T-cell (primary cell): ENCODE measurements at regions not wholly inside any gene's neighbourhood (a gene's known extent, or its start where the extent isn't known, plus 50 kb on each side); places are given as distances from the start of the nearest gene placed in this dataset.

Experiments
- ATAC-seq, 4 experiments: fragments of 200-7000 bp in 3 of 4; fragments of 150-1000 bp in 1 of 4; cut with Tn5 transposase; replicated peaks in 1 of 4; 1 replicate in 3 of 4; 2 replicates in 1 of 4; pipeline ENCODE4 v1.10.0; 2021; ENCODE audit warnings: moderate library complexity in 3 of 4, mild to moderate bottlenecking in 2 of 4, moderate number of reproducible peaks in 1 of 4
- CTCF ChIA-PET, 2 donors: fragments of 300-600 bp; sonication (Branson Sonifier 250); formaldehyde crosslinking; loops; one replicate each; lab custom pipeline; 2022; ENCODE audit warnings: antibody characterized with exemption in 2 of 2; lab: Charles Lee
- POLR2A ChIA-PET, 2 donors: fragments of 300-600 bp; sonication (Branson Sonifier 250); formaldehyde crosslinking; loops; one replicate each; lab custom pipeline; 2022; ENCODE audit warnings: antibody characterized with exemption in 2 of 2; lab: Charles Lee
- DNase-seq, 35 experiments: peaks; one replicate each; pipeline versions ENCODE4 v3.0.0 to v3.0.0-alpha.2; 2013 to 2023
- H3K27ac ChIP-seq: one replicate; pipeline ENCODE4 v1.5.1; 2013; ENCODE audit warnings: low read length
- H3K27me3 ChIP-seq, 2 experiments: replicated peaks in 1 of 2; 1 replicate in 1 of 2; 2 replicates in 1 of 2; pipeline versions ENCODE4 v1.6.1 to v1.7.0; 2013; ENCODE audit warnings: low read length in 1 of 2, mixed read lengths in 1 of 2; ENCODE audit not compliant: control insufficient read depth in 2 of 2, insufficient read depth in 2 of 2; ENCODE audit errors: extremely low read depth in 1 of 2
- H3K36me3 ChIP-seq, 2 donors: 1 replicate in 1 of 2; 2 replicates in 1 of 2; pipeline versions ENCODE4 v1.6.1 to v1.7.0; 2013; ENCODE audit warnings: low read length in 1 of 2; ENCODE audit not compliant: control insufficient read depth in 2 of 2, insufficient read depth in 1 of 2; ENCODE audit errors: extremely low read depth in 1 of 2
- H3K4me1 ChIP-seq, 2 experiments: 1 replicate in 1 of 2; 2 replicates in 1 of 2; pipeline versions ENCODE4 v1.6.1 to v1.7.0; 2013; ENCODE audit warnings: low read length in 2 of 2, mixed read lengths in 1 of 2; ENCODE audit not compliant: insufficient read depth in 2 of 2, control insufficient read depth in 1 of 2; ENCODE audit errors: extremely low read depth in 1 of 2
- H3K4me3 ChIP-seq, 2 donors: 1 replicate in 1 of 2; 2 replicates in 1 of 2; pipeline versions ENCODE4 v1.5.1 to v1.7.0; 2013; ENCODE audit warnings: mild to moderate bottlenecking in 2 of 2, low read length in 1 of 2, moderate library complexity in 1 of 2; ENCODE audit not compliant: control insufficient read depth in 1 of 2; ENCODE audit errors: extremely low read depth in 1 of 2
- H3K9me3 ChIP-seq: 2 replicates; pipeline ENCODE4 v1.7.0; 2013
- H3K27ac Mint-ChIP-seq, 2 donors: one replicate each; pipeline ENCODE4 v1.8.0; 2020 to 2021; ENCODE audit warnings: mild to moderate bottlenecking in 2 of 2, mixed read lengths in 2 of 2
- H3K27me3 Mint-ChIP-seq, 2 donors: one replicate each; pipeline ENCODE4 v1.8.0; 2021 to 2022; ENCODE audit warnings: mixed read lengths in 2 of 2
- H3K36me3 Mint-ChIP-seq: one replicate; pipeline ENCODE4 v1.8.0; 2021; ENCODE audit warnings: mixed read lengths
- H3K4me1 Mint-ChIP-seq, 3 donors: one replicate each; pipeline ENCODE4 v1.8.0; 2020 to 2022; ENCODE audit warnings: mixed read lengths in 3 of 3, mild to moderate bottlenecking in 1 of 3
- H3K4me3 Mint-ChIP-seq, 3 donors: one replicate each; pipeline ENCODE4 v1.8.0; 2020 to 2022; ENCODE audit warnings: mild to moderate bottlenecking in 3 of 3, mixed read lengths in 3 of 3, moderate library complexity in 3 of 3
- H3K9me3 Mint-ChIP-seq, 3 donors: one replicate each; pipeline ENCODE4 v1.8.0; 2020 to 2022; ENCODE audit warnings: mixed read lengths in 3 of 3
- WGBS: methylation state at CpG from one replicate; pipeline ENCODE4 v1.1.5; 2013; ENCODE audit warnings: missing lambda C conversion rate; ENCODE audit not compliant: insufficient coverage; 5-methylcytosine and 5-hydroxymethylcytosine counted together

DNA sequence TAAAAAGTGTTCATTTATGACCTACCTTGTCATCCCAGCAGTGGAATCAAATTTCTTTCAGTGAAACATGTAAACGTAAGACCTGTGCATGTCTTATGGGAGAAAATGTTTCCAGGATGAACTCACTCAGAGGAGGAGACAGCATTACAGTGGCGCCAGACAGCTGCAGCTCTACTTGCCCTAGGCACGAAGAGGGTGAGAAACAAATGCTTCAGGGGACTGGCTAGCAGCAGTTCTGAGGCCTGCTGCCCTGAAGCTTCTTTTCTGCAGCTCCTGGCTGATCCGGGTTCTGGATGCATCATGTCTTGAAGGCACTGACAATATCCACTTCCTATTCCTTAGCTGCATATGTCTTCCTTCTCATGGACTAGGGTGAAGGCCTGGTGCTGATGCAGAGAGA lies 120.2 kb downstream of the QRSL1 start:
- CTCF ChIA-PET, result no interaction called here
- H3K27me3 Mint-ChIP-seq, result peaks cover 8 to 11% of the 10 kb centered on the region in 2 donors
- H3K27ac Mint-ChIP-seq, result no peak overlapping the region
- Histone ChIP-seq H3K36me3 (no peaks in the 10 kb centered on the region), H3K27ac (no peak overlapping the region), H3K9me3 (no peaks in the 10 kb centered on the region), H3K4me3 (no peak overlapping the region), H3K27me3 (peaks cover 0 to 7% of the 10 kb centered on the region in 2 experiments), H3K4me1 (no peaks in the 10 kb centered on the region)
- POLR2A ChIA-PET, result no interaction called here
- 63% methylated on average over 3 of the region's 4 CpGs for WGBS
- ATAC-seq (no peak), DNase-seq (no peak)
- no peak overlapping the region for H3K4me3 Mint-ChIP-seq
- H3K9me3 Mint-ChIP-seq, result no peaks in the 10 kb centered on the region
- H3K4me1 Mint-ChIP-seq, result no peaks in the 10 kb centered on the region
- no peaks in the 10 kb centered on the region for H3K36me3 Mint-ChIP-seq

DNA sequence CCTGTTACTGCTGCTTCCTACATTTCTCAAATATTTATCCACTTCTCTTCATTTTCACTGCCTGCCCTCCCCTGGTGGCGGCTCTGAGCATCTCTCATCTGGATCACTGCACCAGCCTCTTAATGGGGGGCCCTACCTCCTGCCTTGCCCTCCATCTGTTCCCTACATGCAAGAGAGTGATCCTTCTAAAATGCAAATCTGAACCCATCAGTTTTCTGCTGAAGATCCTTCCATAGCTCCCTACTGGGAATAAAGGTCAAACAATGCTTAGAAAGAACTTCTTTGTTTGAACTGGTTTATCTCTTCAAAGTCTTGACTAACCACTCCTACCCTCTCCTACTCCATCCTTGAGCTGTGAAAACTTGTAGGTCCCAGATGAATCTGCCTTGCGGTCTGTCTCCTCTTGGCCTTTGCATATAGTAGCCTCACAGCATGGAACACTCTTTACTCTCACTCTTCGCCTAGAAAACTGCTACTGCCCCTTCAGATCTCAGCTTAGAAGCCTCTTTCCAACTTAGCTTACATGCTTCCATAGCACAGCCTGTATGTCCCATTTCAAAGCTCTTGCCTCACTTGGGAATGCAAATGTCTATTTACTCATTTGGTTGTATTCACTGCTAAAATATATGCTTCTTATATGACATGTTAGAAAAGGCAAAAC lies 119.3 kb downstream of the QRSL1 start:
- CTCF ChIA-PET, result no interaction called here
- peaks cover 14 to 16% of the 10 kb centered on the region in 2 donors for H3K27me3 Mint-ChIP-seq
- no peaks in the 10 kb centered on the region for H3K36me3 Mint-ChIP-seq
- no peaks in the 10 kb centered on the region for H3K4me1 Mint-ChIP-seq
- Histone ChIP-seq H3K27me3 (peaks cover 0 to 4% of the 10 kb centered on the region in 2 experiments), H3K4me3 (no peak overlapping the region), H3K9me3 (no peaks in the 10 kb centered on the region), H3K4me1 (no peaks in the 10 kb centered on the region), H3K27ac (no peak overlapping the region), H3K36me3 (no peaks in the 10 kb centered on the region)
- no peak overlapping the region for H3K4me3 Mint-ChIP-seq
- no peak for DNase-seq
- no peak for ATAC-seq
- POLR2A ChIA-PET, result no interaction called here
- H3K27ac Mint-ChIP-seq, result no peak overlapping the region
- no peaks in the 10 kb centered on the region for H3K9me3 Mint-ChIP-seq
- WGBS, result 92% methylated on average over 2 of the region's 3 CpGs

DNA sequence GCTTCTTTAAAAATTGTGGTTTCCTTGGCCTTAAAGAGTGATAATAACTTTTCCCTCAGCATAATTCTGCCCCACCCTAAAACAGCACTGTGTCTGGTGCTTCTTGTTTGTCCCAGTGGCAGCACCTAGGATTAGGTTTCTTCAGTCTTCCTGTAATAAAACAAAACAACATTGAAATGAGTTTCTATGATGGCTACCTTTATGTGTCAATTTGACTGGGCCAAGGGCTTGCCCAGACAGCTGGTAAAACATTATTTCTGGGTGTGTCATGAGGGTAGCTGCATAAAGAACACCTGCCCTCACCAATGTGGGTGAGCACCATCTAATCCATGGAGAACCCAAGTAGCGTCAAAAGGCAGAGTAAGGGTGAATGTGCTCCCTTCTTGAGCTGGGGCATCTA lies 117.8 kb downstream of the QRSL1 start:
- Mint-ChIP-seq H3K4me1 (no peaks in the 10 kb centered on the region), H3K9me3 (no peaks in the 10 kb centered on the region), H3K27ac (no peak overlapping the region), H3K27me3 (peaks cover 11 to 20% of the 10 kb centered on the region in 2 donors), H3K36me3 (no peaks in the 10 kb centered on the region), H3K4me3 (no peak overlapping the region)
- Histone ChIP-seq H3K4me1 (no peaks in the 10 kb centered on the region), H3K27me3 (peaks cover 0 to 4% of the 10 kb centered on the region in 2 experiments), H3K36me3 (no peaks in the 10 kb centered on the region), H3K9me3 (no peaks in the 10 kb centered on the region), H3K27ac (no peak overlapping the region), H3K4me3 (no peak overlapping the region)
- CTCF ChIA-PET, result no interaction called here
- DNase-seq (no peak), ATAC-seq (no peak)
- WGBS, result no CpG with 5 or more reads among the region's 1 CpG
- POLR2A ChIA-PET, result no interaction called here

DNA sequence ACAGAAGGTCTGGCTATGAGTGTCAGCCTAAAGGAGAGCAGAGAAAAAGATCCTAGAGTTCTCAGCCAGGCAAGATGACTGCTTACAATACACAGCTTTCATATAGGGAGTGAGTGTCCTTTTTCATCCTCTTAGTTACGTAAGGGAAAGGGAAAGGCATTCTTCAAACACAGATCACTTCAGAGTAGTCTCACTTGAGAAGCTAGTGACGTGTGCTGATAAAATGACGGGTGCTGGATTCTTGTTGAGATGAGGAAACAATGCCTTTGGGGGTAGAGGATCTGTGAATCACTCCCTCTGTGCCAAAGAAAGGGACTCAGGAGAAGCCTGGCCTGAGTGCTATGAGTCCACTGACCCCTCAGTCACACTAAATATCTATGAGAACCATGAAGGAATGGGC lies 117.3 kb downstream of the QRSL1 start:
- Histone ChIP-seq H3K4me3 (no peak overlapping the region), H3K27me3 (peaks cover 0 to 4% of the 10 kb centered on the region in 2 experiments), H3K36me3 (no peaks in the 10 kb centered on the region), H3K27ac (no peak overlapping the region), H3K4me1 (no peaks in the 10 kb centered on the region), H3K9me3 (no peaks in the 10 kb centered on the region)
- Mint-ChIP-seq H3K4me1 (no peaks in the 10 kb centered on the region), H3K27ac (no peak overlapping the region), H3K4me3 (no peak overlapping the region), H3K27me3 (peaks cover 11 to 20% of the 10 kb centered on the region in 2 donors), H3K36me3 (no peaks in the 10 kb centered on the region), H3K9me3 (no peaks in the 10 kb centered on the region)
- CTCF ChIA-PET, result no interaction called here
- ATAC-seq (no peak), DNase-seq (no peak)
- POLR2A ChIA-PET, result interaction anchor here in 1 of 2 donors (0.6 kb wide), 1 partner anchor 95 kb away, joined by 4 read pairs; no protein-coding TSS in a partner anchor
- no CpG with 5 or more reads among the region's 3 CpGs for WGBS

GRCh38 chr6:106745824-106746582 lies 116.6 kb downstream of the QRSL1 start:
- H3K36me3 Mint-ChIP-seq, result no peaks in the 10 kb centered on the region
- Histone ChIP-seq H3K4me1 (no peaks in the 10 kb centered on the region), H3K27ac (no peak overlapping the region), H3K36me3 (no peaks in the 10 kb centered on the region), H3K27me3 (peaks cover 0 to 2% of the 10 kb centered on the region in 2 experiments), H3K9me3 (no peaks in the 10 kb centered on the region), H3K4me3 (no peak overlapping the region)
- ATAC-seq (no peak), DNase-seq (no peak)
- WGBS, result 83% methylated on average over 1 of the region's 5 CpGs
- H3K9me3 Mint-ChIP-seq, result no peaks in the 10 kb centered on the region
- POLR2A ChIA-PET, result interaction anchor here in 1 of 2 donors (0.6 kb wide), 1 partner anchor 96 kb away, joined by 4 read pairs; no protein-coding TSS in a partner anchor
- no peaks in the 10 kb centered on the region for H3K4me1 Mint-ChIP-seq
- CTCF ChIA-PET, result no interaction called here
- H3K27me3 Mint-ChIP-seq, result peaks cover 11 to 22% of the 10 kb centered on the region in 2 donors
- no peak overlapping the region for H3K4me3 Mint-ChIP-seq
- H3K27ac Mint-ChIP-seq, result no peak overlapping the region

DNA sequence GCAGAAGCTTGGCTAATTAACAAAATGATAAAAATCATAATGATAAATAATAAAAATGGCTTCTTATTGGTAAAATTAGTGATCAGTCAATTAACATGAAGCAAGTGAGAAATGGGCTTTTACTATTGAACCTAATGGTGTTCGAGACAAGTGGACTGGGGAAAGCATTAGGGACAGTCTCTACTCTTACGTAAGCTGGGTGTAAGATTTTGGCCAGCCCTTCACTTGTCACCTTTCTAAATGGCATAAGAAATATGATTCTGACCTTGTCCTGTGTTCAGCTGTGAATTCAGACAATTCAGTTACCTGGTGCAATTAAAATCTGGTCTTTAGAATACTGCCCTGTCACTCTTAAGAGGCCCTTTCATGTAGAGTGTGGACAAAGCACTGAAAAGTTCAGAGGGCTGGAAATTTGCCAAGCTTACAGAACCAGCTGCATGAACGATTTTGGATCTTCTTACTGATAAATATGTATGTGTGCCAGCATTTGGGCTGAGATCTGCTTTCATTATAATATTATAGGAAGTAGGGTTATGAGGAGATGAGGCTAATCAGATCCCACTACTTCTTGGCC lies 115.9 kb downstream of the QRSL1 start:
- Histone ChIP-seq H3K27ac (no peak overlapping the region), H3K27me3 (peaks cover 0 to 5% of the 10 kb centered on the region in 2 experiments), H3K4me3 (no peak overlapping the region), H3K36me3 (no peaks in the 10 kb centered on the region), H3K4me1 (no peaks in the 10 kb centered on the region), H3K9me3 (no peaks in the 10 kb centered on the region)
- ATAC-seq (no peak), DNase-seq (no peak)
- Mint-ChIP-seq H3K27ac (no peak overlapping the region), H3K4me1 (no peaks in the 10 kb centered on the region), H3K4me3 (no peak overlapping the region), H3K36me3 (no peaks in the 10 kb centered on the region), H3K27me3 (peaks cover 11 to 23% of the 10 kb centered on the region in 2 donors), H3K9me3 (no peaks in the 10 kb centered on the region)
- POLR2A ChIA-PET, result no interaction called here
- CTCF ChIA-PET, result interaction anchor here in 1 of 2 donors (0.5 kb wide), 1 partner anchor 1731 kb away, joined by 4 read pairs; no protein-coding TSS in a partner anchor
- WGBS, result 60% methylated on average over 1 of the region's 3 CpGs
